ENCODE measurements at regions not wholly inside any gene's neighbourhood (a gene's known extent, or its start where the extent isn't known, plus 50 kb on each side); places are given as distances from the start of the nearest gene placed in this dataset.

- no peak for DNase-seq (ENCODE audit: low read depth)
These were observed 222.1 kb downstream of the SOX9 start for GRCh38 chr17:72342627-72343527.

- DNase-seq (ENCODE audit: low read depth): no peak
These were observed 223.1 kb downstream of the SOX9 start for GRCh38 chr17:72343911-72344310.

- DNase-seq (ENCODE audit: low read depth): no peak
These were observed 223.8 kb downstream of the SOX9 start for GRCh38 chr17:72344613-72345012.

- DNase-seq (ENCODE audit: low read depth): no peak
These were observed 224.3 kb downstream of the SOX9 start for GRCh38 chr17:72345088-72345487.

GRCh38 chr17:72345536-72345935 lies 224.7 kb downstream of the SOX9 start:
- DNase-seq (ENCODE audit: low read depth): no peak

GRCh38 chr17:72346306-72346705 lies 225.5 kb downstream of the SOX9 start:
- no peak for DNase-seq (ENCODE audit: low read depth)

- no peak for DNase-seq (ENCODE audit: low read depth)
These were observed 228.2 kb downstream of the SOX9 start for GRCh38 chr17:72349011-72349410.

- DNase-seq (ENCODE audit: low read depth): no peak
These were observed 228.7 kb downstream of the SOX9 start for GRCh38 chr17:72349491-72349995.

GRCh38 chr17:72350073-72350472 lies 229.3 kb downstream of the SOX9 start:
- no peak for DNase-seq (ENCODE audit: low read depth)

- DNase-seq (ENCODE audit: low read depth): no peak
These were observed 230.5 kb downstream of the SOX9 start for GRCh38 chr17:72351365-72351764.

GRCh38 chr17:72351884-72352346 lies 231.1 kb downstream of the SOX9 start:
- no peak for DNase-seq (ENCODE audit: low read depth)

- no peak for DNase-seq (ENCODE audit: low read depth)
These were observed 232.7 kb downstream of the SOX9 start for GRCh38 chr17:72353502-72353901.

- no peak for DNase-seq (ENCODE audit: low read depth)
These were observed 233.3 kb downstream of the SOX9 start for GRCh38 chr17:72354071-72354470.

GRCh38 chr17:72357764-72358365 lies 237.0 kb downstream of the SOX9 start:
- DNase-seq (ENCODE audit: low read depth): no peak

- DNase-seq (ENCODE audit: low read depth): no peak
These were observed 237.6 kb downstream of the SOX9 start for GRCh38 chr17:72358465-72358864.

- no peak for DNase-seq (ENCODE audit: low read depth)
These were observed 238.5 kb downstream of the SOX9 start for GRCh38 chr17:72359274-72359673.

- DNase-seq (ENCODE audit: low read depth): no peak
These were observed 239.0 kb downstream of the SOX9 start for GRCh38 chr17:72359811-72360210.

GRCh38 chr17:72360386-72360940 lies 239.6 kb downstream of the SOX9 start:
- no peak for DNase-seq (ENCODE audit: low read depth)

GRCh38 chr17:72361892-72362291 lies 241.1 kb downstream of the SOX9 start:
- DNase-seq (ENCODE audit: low read depth): no peak

- no peak for DNase-seq (ENCODE audit: low read depth)
These were observed 241.7 kb downstream of the SOX9 start for GRCh38 chr17:72362376-72363088.

- DNase-seq (ENCODE audit: low read depth): no peak
These were observed 242.3 kb downstream of the SOX9 start for GRCh38 chr17:72363089-72363610.

GRCh38 chr17:72365857-72366414 lies 245.1 kb downstream of the SOX9 start:
- no peak for DNase-seq (ENCODE audit: low read depth)

All from activated gamma-delta T cell treated with anti-CD3 and anti-CD28 coated beads, Interleukin-2, amount 50 U/mL, for 16 hours (primary cell).